ENCODE measurements at regions not wholly inside any gene's neighbourhood (a gene's known extent, or its start where the extent isn't known, plus 50 kb on each side); places are given as distances from the start of the nearest gene placed in this dataset.

GRCh38 chr2:67213270-67213670 lies 183.9 kb upstream of the ETAA1 start:
- TF ChIP-seq CTCF (IDR thresholded peaks at IDR 0.05): no peak
- no peak for ATAC-seq (ENCODE audit: low FRiP score)
- no peak for DNase-seq (ENCODE audit: low spot score)

GRCh38 chr2:67213677-67214402 lies 183.3 kb upstream of the ETAA1 start:
- no peak for DNase-seq (ENCODE audit: low spot score)
- no peak for ATAC-seq (ENCODE audit: low FRiP score)
- no peak for TF ChIP-seq CTCF (IDR thresholded peaks at IDR 0.05)

GRCh38 chr2:67214585-67215185 lies 182.4 kb upstream of the ETAA1 start:
- DNase-seq (ENCODE audit: low spot score) (no peak), ATAC-seq (ENCODE audit: low FRiP score) (no peak)
- no peak for TF ChIP-seq CTCF (IDR thresholded peaks at IDR 0.05)

- DNase-seq (ENCODE audit: low spot score) (no peak), ATAC-seq (ENCODE audit: low FRiP score) (no peak)
- TF ChIP-seq CTCF (IDR thresholded peaks at IDR 0.05): no peak
Observed at GRCh38 chr2:67215214-67216055, 181.7 kb upstream of the ETAA1 start.

GRCh38 chr2:67216103-67216502 lies 181.0 kb upstream of the ETAA1 start:
- ATAC-seq (ENCODE audit: low FRiP score) (no peak), DNase-seq (ENCODE audit: low spot score) (no peak)
- no peak for TF ChIP-seq CTCF (IDR thresholded peaks at IDR 0.05)

- no peak for TF ChIP-seq CTCF (IDR thresholded peaks at IDR 0.05)
- no peak for ATAC-seq (ENCODE audit: low FRiP score)
- no peak for DNase-seq (ENCODE audit: low spot score)
Observed at GRCh38 chr2:67216881-67217280, 180.3 kb upstream of the ETAA1 start.
